Stimulated activated CD4-positive, alpha-beta T cell treated with anti-CD3 and anti-CD28 coated beads, Interleukin-4, amount 100 ng/mL, for 1 hour (primary cell): ENCODE measurements at regions not wholly inside any gene's neighbourhood (a gene's known extent, or its start where the extent isn't known, plus 50 kb on each side); places are given as distances from the start of the nearest gene placed in this dataset.
"Not testable (repeated sequence)": the region's sequence is repeated elsewhere in the genome, so short reads cannot be mapped to it uniquely, and the experiment has no call there.

Experiments used
- DNase-seq: peaks from one replicate; pipeline ENCODE4 v3.0.0-alpha.2; 2020

- no peak for DNase-seq
Measured at GRCh38 chr18:59799383-59800015, 100.3 kb upstream of the PMAIP1 start.

GRCh38 chr18:59795882-59796281 lies 98.7 kb upstream of the CCBE1 start:
- no peak for DNase-seq

GRCh38 chr18:59792353-59792752 lies 95.1 kb upstream of the CCBE1 start:
- DNase-seq, result no peak

GRCh38 chr18:59790346-59790936 lies 93.2 kb upstream of the CCBE1 start:
- not testable (repeated sequence) for DNase-seq

- DNase-seq, result no peak
Measured at GRCh38 chr18:59788791-59789106, 91.5 kb upstream of the CCBE1 start.

- DNase-seq, result no peak
Measured at GRCh38 chr18:59787998-59788790, 91.0 kb upstream of the CCBE1 start.

- DNase-seq, result no peak
Measured at GRCh38 chr18:59784694-59785093, 87.5 kb upstream of the CCBE1 start.

GRCh38 chr18:59783138-59783537 lies 85.9 kb upstream of the CCBE1 start:
- no peak for DNase-seq

- no peak for DNase-seq
Measured at GRCh38 chr18:59779979-59780378, 82.8 kb upstream of the CCBE1 start.

GRCh38 chr18:59778434-59778833 lies 81.2 kb upstream of the CCBE1 start:
- no peak for DNase-seq

GRCh38 chr18:59777636-59778035 lies 80.4 kb upstream of the CCBE1 start:
- no peak for DNase-seq

GRCh38 chr18:59769129-59769865 lies 72.1 kb upstream of the CCBE1 start:
- no peak for DNase-seq

GRCh38 chr18:59768409-59768808 lies 71.2 kb upstream of the CCBE1 start:
- no peak for DNase-seq

- DNase-seq, result no peak
Measured at GRCh38 chr18:59767732-59768131, 70.5 kb upstream of the CCBE1 start.

GRCh38 chr18:59765343-59765742 lies 68.1 kb upstream of the CCBE1 start:
- DNase-seq, result no peak

- no peak for DNase-seq
Measured at GRCh38 chr18:59764281-59764680, 67.1 kb upstream of the CCBE1 start.

GRCh38 chr18:59763541-59764136 lies 66.4 kb upstream of the CCBE1 start:
- DNase-seq, result no peak

GRCh38 chr18:59760619-59761600 lies 63.7 kb upstream of the CCBE1 start:
- no peak for DNase-seq

- DNase-seq, result no peak
Measured at GRCh38 chr18:59760212-59760611, 63.0 kb upstream of the CCBE1 start.

GRCh38 chr18:59758837-59759236 lies 61.6 kb upstream of the CCBE1 start:
- DNase-seq, result no peak

- no peak for DNase-seq
Measured at GRCh38 chr18:59758106-59758505, 60.9 kb upstream of the CCBE1 start.

- DNase-seq, result no peak
Measured at GRCh38 chr18:59752666-59753065, 55.4 kb upstream of the CCBE1 start.
